Dendritic cell treated with granulocyte-macrophage colony-stimulating factor and Interleukin-4, amounts not matched to agents 40 ng/mL and 50 ng/mL, for 4 days (primary cell): ENCODE measurements at regions not wholly inside any gene's neighbourhood (a gene's known extent, or its start where the extent isn't known, plus 50 kb on each side); places are given as distances from the start of the nearest gene placed in this dataset.
"Not testable (repeated sequence)": the region's sequence is repeated elsewhere in the genome, so short reads cannot be mapped to it uniquely, and the experiment has no call there.

ENCODE experiments used
- H3K27ac Mint-ChIP-seq: one replicate; pipeline ENCODE4 v1.8.0; 2022; ENCODE audit warnings: mild to moderate bottlenecking, mixed read lengths
- H3K27me3 Mint-ChIP-seq: one replicate; pipeline ENCODE4 v1.8.0; 2022; ENCODE audit warnings: mild to moderate bottlenecking, mixed read lengths
- H3K36me3 Mint-ChIP-seq: one replicate; pipeline ENCODE4 v1.8.0; 2022; ENCODE audit warnings: low read depth, mixed read lengths
- H3K4me1 Mint-ChIP-seq: one replicate; pipeline ENCODE4 v1.8.0; 2022; ENCODE audit warnings: low read depth, mixed read lengths
- H3K4me3 Mint-ChIP-seq: one replicate; pipeline ENCODE4 v1.8.0; 2022; ENCODE audit warnings: mild to moderate bottlenecking, moderate library complexity, mixed read lengths
- H3K9me3 Mint-ChIP-seq: one replicate; pipeline ENCODE4 v1.8.0; 2022; ENCODE audit warnings: mixed read lengths
- intact Hi-C: fragments of 100-400 bp; cut with micrococcal nuclease; formaldehyde crosslinking; loops from one replicate; pipeline ENCODE4 v1.15.0; 2022

GRCh38 chr6:74018825-74019224 lies 322.8 kb downstream of the CD109 start:
- intact Hi-C loops: no loop called here
- Mint-ChIP-seq H3K27ac (no peak overlapping the region), H3K36me3 (no peaks in the 10 kb centered on the region), H3K9me3 (no peaks in the 10 kb centered on the region), H3K27me3 (no peaks in the 10 kb centered on the region), H3K4me3 (no peak overlapping the region), H3K4me1 (no peaks in the 10 kb centered on the region)

DNA sequence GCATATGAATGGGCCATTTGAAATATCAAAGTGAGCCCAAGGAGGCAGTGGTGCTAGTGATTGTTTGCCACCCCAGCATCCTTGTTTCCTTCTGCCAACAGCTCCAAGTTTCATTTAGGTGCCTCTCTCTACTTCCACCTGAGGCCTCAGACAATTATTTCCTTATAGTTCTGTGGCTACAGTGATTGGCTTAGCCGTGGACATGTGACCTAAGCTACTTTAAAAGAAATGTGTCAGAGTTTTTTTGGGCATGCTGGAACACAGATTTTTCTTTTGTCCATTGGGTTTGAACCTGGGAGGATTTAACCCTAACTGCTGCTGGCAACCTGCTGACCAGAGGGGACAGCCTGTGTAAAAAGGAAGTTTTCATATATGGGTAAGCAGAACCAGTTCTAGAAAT lies 319.4 kb downstream of the CD109 start:
- no peaks in the 10 kb centered on the region for H3K27me3 Mint-ChIP-seq
- H3K36me3 Mint-ChIP-seq: no peaks in the 10 kb centered on the region
- peaks cover 13% of the 10 kb centered on the region for H3K9me3 Mint-ChIP-seq
- no peak overlapping the region for H3K4me3 Mint-ChIP-seq
- no peaks in the 10 kb centered on the region for H3K4me1 Mint-ChIP-seq
- intact Hi-C loops: no loop called here
- H3K27ac Mint-ChIP-seq: no peak overlapping the region

GRCh38 chr6:74000666-74001490 lies 304.9 kb downstream of the CD109 start:
- H3K4me3 Mint-ChIP-seq: no peak overlapping the region
- no peaks in the 10 kb centered on the region for H3K36me3 Mint-ChIP-seq
- no peaks in the 10 kb centered on the region for H3K9me3 Mint-ChIP-seq
- no peak overlapping the region for H3K27ac Mint-ChIP-seq
- intact Hi-C loops: no loop called here
- H3K27me3 Mint-ChIP-seq: no peaks in the 10 kb centered on the region
- no peaks in the 10 kb centered on the region for H3K4me1 Mint-ChIP-seq

DNA sequence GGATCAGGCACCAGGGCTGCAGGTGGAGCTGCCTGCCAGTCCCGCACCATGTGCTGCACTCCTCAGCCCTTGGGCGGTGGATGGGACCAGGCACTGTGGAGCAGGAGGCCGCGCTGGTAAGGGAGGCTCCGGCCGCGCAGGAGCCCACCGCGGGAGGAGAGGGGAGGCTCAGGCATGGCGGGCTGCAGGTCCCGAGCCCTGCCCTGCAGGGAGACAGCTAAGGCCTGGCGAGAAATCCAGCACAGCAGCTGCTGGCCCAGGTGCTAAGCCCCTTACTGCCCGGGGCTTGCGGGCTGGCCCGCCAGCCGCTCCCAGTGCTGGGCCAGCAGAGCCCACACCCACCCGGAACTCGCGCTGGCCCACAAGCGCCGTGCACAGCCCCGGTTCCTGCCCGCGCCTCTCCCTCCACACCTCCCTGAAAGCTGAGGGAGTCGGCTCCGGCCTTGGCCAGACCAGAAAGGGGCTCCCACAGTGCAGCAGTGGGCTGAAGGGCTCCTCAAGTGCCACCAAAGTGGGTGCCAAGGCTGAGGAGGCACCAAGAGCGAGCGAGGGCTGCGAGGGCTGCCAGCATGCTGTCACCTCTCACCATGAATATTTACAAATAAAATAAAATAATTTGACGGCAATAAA lies 294.7 kb downstream of the CD109 start:
- H3K4me1 Mint-ChIP-seq, H3K4me3 Mint-ChIP-seq, H3K27me3 Mint-ChIP-seq, H3K9me3 Mint-ChIP-seq, H3K27ac Mint-ChIP-seq, H3K36me3 Mint-ChIP-seq, intact Hi-C loops: not testable (repeated sequence)

DNA sequence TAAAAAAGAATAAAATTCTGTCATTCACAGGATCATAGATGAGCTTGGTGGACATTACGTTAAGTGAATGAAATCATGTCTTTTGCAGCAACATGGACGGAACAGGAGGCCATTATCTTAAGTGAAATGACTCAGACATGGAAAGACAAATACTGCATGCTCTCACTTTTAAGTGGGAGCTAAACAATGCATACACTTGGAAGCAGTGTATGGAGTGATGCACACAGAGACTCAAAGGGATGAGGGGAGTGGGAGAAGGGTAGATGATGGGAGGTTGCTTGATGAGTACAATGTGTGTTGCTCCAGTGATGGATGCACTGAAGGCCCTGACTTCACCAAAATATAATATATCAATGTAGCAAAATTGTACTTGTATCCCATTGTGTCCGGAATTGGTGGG lies 293.4 kb downstream of the CD109 start:
- Mint-ChIP-seq H3K27ac (no peak overlapping the region), H3K4me1 (no peaks in the 10 kb centered on the region), H3K27me3 (no peaks in the 10 kb centered on the region), H3K9me3 (no peaks in the 10 kb centered on the region), H3K4me3 (no peak overlapping the region), H3K36me3 (no peaks in the 10 kb centered on the region)
- intact Hi-C loops: no loop called here

- no peaks in the 10 kb centered on the region for H3K36me3 Mint-ChIP-seq
- no peaks in the 10 kb centered on the region for H3K27me3 Mint-ChIP-seq
- no peaks in the 10 kb centered on the region for H3K9me3 Mint-ChIP-seq
- no peak overlapping the region for H3K4me3 Mint-ChIP-seq
- no peak overlapping the region for H3K27ac Mint-ChIP-seq
- intact Hi-C loops: no loop called here
- H3K4me1 Mint-ChIP-seq: no peaks in the 10 kb centered on the region
Observed at GRCh38 chr6:73985891-73986290, 289.9 kb downstream of the CD109 start.

GRCh38 chr6:73984571-73985210 lies 288.7 kb downstream of the CD109 start:
- H3K27me3 Mint-ChIP-seq: no peaks in the 10 kb centered on the region
- intact Hi-C loops: no loop called here

GRCh38 chr6:73983367-73983766 lies 287.4 kb downstream of the CD109 start:
- Mint-ChIP-seq H3K27ac (no peak overlapping the region), H3K4me3 (no peak overlapping the region), H3K9me3 (no peaks in the 10 kb centered on the region), H3K36me3 (no peaks in the 10 kb centered on the region), H3K27me3 (no peaks in the 10 kb centered on the region), H3K4me1 (no peaks in the 10 kb centered on the region)
- intact Hi-C loops: no loop called here

More at GRCh38 chr6:73984571-73985210, 288.7 kb downstream of the CD109 start:
- Mint-ChIP-seq H3K27ac (no peak overlapping the region), H3K36me3 (no peaks in the 10 kb centered on the region), H3K4me1 (no peaks in the 10 kb centered on the region), H3K4me3 (no peak overlapping the region), H3K9me3 (no peaks in the 10 kb centered on the region)

- H3K36me3 Mint-ChIP-seq: no peaks in the 10 kb centered on the region
- intact Hi-C loops: no loop called here
- no peaks in the 10 kb centered on the region for H3K9me3 Mint-ChIP-seq
- H3K27ac Mint-ChIP-seq: no peak overlapping the region
- no peak overlapping the region for H3K4me3 Mint-ChIP-seq
- H3K27me3 Mint-ChIP-seq: no peaks in the 10 kb centered on the region
- no peaks in the 10 kb centered on the region for H3K4me1 Mint-ChIP-seq
Observed at GRCh38 chr6:73980096-73980495, 284.1 kb downstream of the CD109 start.

DNA sequence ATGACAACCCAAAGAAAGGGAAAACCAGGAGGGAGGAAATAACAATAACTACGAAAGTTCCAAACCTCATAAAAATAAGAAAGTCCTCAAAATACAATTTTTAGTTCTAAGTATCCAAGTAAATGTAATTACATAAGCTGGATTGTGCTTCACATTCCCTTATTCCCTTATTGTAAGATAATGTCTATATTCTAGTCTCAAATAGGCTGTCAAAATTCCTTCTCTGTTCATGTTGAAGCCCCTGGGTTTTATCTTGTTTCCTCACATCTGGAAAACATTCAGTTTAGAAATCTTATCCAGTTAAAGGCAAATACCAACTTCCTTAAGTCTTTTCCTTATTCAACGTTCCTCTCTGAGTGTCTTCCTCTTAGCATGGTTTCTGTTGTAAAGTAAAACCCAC lies 282.3 kb downstream of the CD109 start:
- H3K9me3 Mint-ChIP-seq: no peaks in the 10 kb centered on the region
- H3K27ac Mint-ChIP-seq: no peak overlapping the region
- intact Hi-C loops: no loop called here
- H3K4me1 Mint-ChIP-seq: no peaks in the 10 kb centered on the region
- no peak overlapping the region for H3K4me3 Mint-ChIP-seq
- H3K27me3 Mint-ChIP-seq: no peaks in the 10 kb centered on the region
- no peaks in the 10 kb centered on the region for H3K36me3 Mint-ChIP-seq

DNA sequence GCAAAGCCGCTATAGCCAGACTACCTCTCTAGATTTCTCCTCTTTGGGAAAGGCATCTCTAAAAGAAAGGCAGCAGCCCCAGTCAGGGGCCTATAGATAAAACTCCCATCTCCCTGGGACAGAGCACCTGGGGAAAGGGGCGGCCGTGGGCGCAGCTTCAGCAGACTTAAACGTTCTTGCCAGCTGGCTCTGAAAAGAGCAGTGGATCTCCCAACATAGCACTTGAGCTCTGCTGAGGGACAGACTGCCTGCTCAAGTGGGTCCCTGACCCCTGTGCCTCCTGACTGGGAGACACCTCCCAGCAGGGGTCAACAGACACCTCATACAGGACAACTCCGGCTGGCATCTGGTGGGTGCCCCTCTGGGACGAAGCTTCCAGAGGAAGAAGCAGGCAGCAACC lies 276.5 kb downstream of the CD109 start:
- H3K4me1 Mint-ChIP-seq, H3K27ac Mint-ChIP-seq, intact Hi-C loops, H3K27me3 Mint-ChIP-seq, H3K9me3 Mint-ChIP-seq, H3K36me3 Mint-ChIP-seq, H3K4me3 Mint-ChIP-seq: not testable (repeated sequence)

DNA sequence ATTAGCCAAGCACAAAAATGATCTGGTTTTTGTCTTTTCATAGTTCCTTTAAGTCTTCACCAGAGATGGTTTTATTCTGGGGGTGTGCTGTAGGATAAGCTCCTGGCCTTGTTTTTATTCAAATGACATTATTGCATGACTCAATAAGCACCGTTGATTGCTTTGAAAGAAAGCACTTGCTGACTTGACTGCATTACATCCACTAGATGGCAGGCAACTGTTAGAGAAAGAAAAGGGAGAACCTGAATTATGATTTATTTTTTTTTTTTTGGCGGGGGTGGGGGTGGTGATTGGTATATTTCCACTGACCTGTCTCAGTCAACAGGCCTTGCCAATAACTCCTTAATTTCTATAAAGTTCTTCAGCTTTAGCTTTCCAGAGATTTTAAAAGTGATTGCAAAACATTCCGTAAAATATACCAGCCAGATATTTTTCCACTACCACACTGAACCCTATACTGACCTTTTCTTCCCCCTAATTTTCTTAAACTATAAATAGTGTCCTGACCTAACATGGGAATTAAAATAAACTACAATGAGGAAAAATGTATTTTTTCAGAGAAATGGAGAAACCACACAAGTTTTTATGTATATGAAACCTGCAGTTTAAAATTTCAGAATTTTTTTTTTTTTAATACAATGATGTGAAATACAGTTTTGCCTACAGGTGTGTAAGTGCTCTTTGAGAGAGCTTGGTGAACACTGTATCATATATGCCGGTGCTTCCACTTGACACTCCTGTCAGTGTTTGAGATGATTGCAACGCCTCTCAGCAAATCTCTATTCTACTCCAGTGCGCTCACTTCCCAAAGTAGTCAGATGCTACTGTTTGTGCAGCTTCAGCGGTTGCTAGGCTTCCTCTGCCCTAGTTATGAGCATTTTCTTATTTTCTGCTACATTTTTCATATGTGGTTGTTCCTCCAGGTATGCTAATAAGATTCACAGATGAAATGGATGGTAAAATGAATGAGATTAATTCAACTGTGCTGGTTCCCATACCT lies 274.3 kb downstream of the CD109 start:
- no peak overlapping the region for H3K27ac Mint-ChIP-seq
- H3K4me3 Mint-ChIP-seq: no peak overlapping the region
- no peaks in the 10 kb centered on the region for H3K9me3 Mint-ChIP-seq
- no peaks in the 10 kb centered on the region for H3K4me1 Mint-ChIP-seq
- H3K36me3 Mint-ChIP-seq: no peaks in the 10 kb centered on the region
- no peaks in the 10 kb centered on the region for H3K27me3 Mint-ChIP-seq
- intact Hi-C loops: no loop called here

DNA sequence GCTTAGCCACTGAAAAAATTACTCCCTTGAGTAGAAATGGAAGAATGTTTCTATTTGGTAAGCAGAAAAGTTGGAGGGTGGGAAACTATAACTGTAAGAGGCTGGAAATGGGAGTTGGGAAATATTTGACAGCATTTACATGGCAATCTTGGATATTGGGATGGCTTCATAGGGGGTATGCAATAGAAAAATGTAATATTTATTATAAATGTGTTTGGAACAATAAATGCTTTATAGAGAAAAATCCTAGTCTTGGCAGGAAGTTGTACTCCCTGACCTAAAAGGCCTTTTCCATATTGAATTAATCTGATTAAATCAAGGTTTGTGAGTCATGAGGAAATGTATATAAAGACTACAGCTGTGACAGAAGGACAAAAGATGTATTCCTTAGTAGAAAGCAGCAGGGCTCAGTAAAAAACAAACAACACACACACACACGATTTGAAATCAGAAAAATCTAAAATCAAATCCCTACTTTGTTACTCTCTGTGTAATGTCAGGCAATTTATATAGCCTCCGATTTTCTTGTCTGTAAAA lies 272.3 kb downstream of the CD109 start:
- intact Hi-C loops: no loop called here
- H3K4me3 Mint-ChIP-seq: no peak overlapping the region
- no peaks in the 10 kb centered on the region for H3K4me1 Mint-ChIP-seq
- no peaks in the 10 kb centered on the region for H3K27me3 Mint-ChIP-seq
- H3K36me3 Mint-ChIP-seq: no peaks in the 10 kb centered on the region
- H3K27ac Mint-ChIP-seq: no peak overlapping the region
- H3K9me3 Mint-ChIP-seq: no peaks in the 10 kb centered on the region
